ENCODE measurements at regions not wholly inside any gene's neighbourhood (a gene's known extent, or its start where the extent isn't known, plus 50 kb on each side); places are given as distances from the start of the nearest gene placed in this dataset.
"Not testable (repeated sequence)": the region's sequence is repeated elsewhere in the genome, so short reads cannot be mapped to it uniquely, and the experiment has no call there.

DNA sequence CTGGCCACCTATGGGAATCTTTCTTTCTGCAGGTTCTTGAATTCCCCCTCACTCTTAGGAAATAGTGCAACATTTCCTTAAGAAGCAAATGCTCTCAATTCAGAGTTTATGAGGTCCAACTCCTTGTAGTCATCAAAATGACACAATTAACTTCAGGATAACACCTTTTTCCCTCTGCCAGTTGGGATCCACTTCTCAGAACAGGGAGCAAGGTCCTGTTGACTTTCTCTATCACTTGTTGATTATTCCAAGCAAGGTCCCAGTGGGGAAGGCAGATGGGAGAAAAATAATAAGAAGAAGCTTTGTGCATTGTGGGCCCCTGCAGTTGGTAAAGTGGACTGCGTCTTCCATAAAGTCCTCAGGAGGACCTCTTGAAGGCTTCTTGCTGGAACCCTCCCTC is 315.6 kb upstream of the NPSR1 start:
- Histone ChIP-seq H3K27me3 (replicated peaks) (no peaks in the 10 kb centered on the region), H3K27ac (no peak overlapping the region), H3K4me3 (ENCODE audit: low read depth, low read length) (no peak overlapping the region), H3K36me3 (replicated peaks) (no peaks in the 10 kb centered on the region)
- in situ Hi-C loops (cut with HindIII; ENCODE audit: low pct_ligation_motif_present, low sequenced_read_pairs), result no loop called here
- DNase-seq, result no peak
- TF ChIP-seq, protein P1, sequence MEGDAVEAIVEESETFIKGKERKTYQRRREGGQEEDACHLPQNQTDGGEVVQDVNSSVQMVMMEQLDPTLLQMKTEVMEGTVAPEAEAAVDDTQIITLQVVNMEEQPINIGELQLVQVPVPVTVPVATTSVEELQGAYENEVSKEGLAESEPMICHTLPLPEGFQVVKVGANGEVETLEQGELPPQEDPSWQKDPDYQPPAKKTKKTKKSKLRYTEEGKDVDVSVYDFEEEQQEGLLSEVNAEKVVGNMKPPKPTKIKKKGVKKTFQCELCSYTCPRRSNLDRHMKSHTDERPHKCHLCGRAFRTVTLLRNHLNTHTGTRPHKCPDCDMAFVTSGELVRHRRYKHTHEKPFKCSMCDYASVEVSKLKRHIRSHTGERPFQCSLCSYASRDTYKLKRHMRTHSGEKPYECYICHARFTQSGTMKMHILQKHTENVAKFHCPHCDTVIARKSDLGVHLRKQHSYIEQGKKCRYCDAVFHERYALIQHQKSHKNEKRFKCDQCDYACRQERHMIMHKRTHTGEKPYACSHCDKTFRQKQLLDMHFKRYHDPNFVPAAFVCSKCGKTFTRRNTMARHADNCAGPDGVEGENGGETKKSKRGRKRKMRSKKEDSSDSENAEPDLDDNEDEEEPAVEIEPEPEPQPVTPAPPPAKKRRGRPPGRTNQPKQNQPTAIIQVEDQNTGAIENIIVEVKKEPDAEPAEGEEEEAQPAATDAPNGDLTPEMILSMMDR (IDR thresholded peaks at IDR 0.05; ENCODE audit: low read depth, low read length, missing control alignments), result no peak

DNA sequence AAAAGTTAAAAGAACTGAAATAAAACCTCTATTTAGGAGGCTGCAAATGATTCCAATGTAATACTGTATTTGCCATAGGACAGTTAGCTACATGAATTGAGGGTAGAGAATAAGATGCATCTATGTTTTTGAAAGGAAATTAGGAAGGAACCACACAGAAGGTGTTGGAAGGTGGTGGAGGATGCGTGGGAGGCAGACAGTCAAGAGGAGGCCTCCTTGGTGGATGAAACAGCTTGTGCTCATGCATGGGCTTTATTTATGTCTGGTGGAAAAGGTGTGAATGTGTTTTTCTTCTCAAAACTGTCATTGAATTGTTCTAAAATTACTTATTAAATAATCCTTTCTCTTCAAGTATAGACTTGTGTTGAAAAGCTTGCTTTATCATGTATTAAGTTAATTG is 314.4 kb upstream of the NPSR1 start:
- no peaks in the 10 kb centered on the region for H3K36me3 ChIP-seq (replicated peaks)
- no peak overlapping the region for H3K4me3 ChIP-seq (ENCODE audit: low read depth, low read length)
- in situ Hi-C loops (cut with HindIII; ENCODE audit: low pct_ligation_motif_present, low sequenced_read_pairs), result no loop called here
- TF ChIP-seq, protein P1 (IDR thresholded peaks at IDR 0.05; ENCODE audit: low read depth, low read length, missing control alignments), result no peak
- DNase-seq, result no peak
- no peaks in the 10 kb centered on the region for H3K27me3 ChIP-seq (replicated peaks)
- no peak overlapping the region for H3K27ac ChIP-seq

DNA sequence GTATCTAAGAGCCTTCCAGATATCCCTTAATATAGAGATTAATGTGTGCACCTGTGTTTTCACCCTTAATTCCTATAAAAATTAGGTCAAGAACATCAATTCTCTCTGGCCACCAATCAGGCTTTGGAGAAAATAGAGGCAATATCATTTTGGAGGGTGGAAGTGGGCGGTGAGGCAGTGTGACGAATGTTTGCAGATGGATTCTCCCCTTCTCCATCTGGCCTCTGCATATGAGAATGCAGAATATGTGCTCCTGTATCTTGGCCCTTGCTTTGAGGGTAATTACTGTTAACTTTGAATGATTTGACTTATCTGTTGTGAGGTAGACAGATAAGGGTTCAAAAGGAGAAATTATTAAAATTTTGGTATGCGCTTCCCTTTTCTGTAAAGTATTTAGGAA is 304.0 kb upstream of the NPSR1 start:
- TF ChIP-seq, protein P1 (IDR thresholded peaks at IDR 0.05; ENCODE audit: low read depth, low read length, missing control alignments), result no peak

DNA sequence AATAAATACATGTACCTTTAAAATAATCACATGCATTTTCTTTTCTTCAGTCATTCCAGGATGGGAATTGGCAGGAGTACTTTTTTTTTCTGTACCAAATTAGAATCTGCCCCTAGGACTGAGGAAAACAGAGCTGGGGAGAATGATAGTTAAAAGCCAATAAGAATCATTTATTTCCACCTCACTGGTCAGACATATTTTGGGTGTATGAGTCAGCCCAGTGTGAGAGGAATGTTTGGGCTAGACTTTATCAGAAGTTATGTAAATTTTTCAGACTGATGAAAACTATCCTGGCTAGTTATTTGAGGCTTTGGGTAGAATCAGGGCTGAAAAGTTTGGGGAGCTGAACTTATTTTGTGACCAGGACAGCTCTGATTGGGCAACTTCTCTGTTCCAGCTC is 303.1 kb upstream of the NPSR1 start:
- Histone ChIP-seq H3K27ac (no peak overlapping the region), H3K36me3 (replicated peaks) (no peaks in the 10 kb centered on the region), H3K27me3 (replicated peaks) (no peaks in the 10 kb centered on the region), H3K4me3 (ENCODE audit: low read depth, low read length) (no peak overlapping the region)
- in situ Hi-C loops (cut with HindIII; ENCODE audit: low pct_ligation_motif_present, low sequenced_read_pairs), result no loop called here
- DNase-seq, result peak; percentile 36
- TF ChIP-seq, protein P1 (IDR thresholded peaks at IDR 0.05; ENCODE audit: low read depth, low read length, missing control alignments), result no peak

More for the DNA sequence above, 304.0 kb upstream of the NPSR1 start:
- Histone ChIP-seq H3K27ac (no peak overlapping the region), H3K27me3 (replicated peaks) (no peaks in the 10 kb centered on the region), H3K4me3 (ENCODE audit: low read depth, low read length) (no peak overlapping the region), H3K36me3 (replicated peaks) (no peaks in the 10 kb centered on the region)
- no peak for DNase-seq
- in situ Hi-C loops (cut with HindIII; ENCODE audit: low pct_ligation_motif_present, low sequenced_read_pairs), result no loop called here

DNA sequence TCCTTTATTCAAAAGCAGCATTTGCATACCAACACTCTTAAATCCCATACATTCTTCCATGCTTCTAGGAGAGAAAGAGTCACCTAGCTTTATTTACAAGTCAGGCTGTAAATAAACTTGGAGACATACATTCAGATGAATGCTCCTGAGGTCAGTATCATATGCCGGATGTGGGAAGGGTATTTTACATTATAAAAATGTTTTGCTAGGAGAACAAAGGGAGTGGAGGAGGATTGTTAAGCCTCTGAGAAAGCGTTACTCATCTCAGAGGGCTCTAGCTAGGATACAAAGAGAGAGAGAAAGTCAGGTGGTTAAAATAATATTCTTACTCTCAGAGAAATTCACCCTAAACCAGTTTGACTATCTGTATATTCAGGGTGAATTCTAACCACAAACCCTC is 300.9 kb upstream of the NPSR1 start:
- no peak overlapping the region for H3K27ac ChIP-seq
- H3K36me3 ChIP-seq (replicated peaks), result no peaks in the 10 kb centered on the region
- in situ Hi-C loops (cut with HindIII; ENCODE audit: low pct_ligation_motif_present, low sequenced_read_pairs), result no loop called here
- H3K4me3 ChIP-seq (ENCODE audit: low read depth, low read length), result no peak overlapping the region
- TF ChIP-seq, protein P1 (IDR thresholded peaks at IDR 0.05; ENCODE audit: low read depth, low read length, missing control alignments), result no peak
- DNase-seq, result no peak
- no peaks in the 10 kb centered on the region for H3K27me3 ChIP-seq (replicated peaks)

DNA sequence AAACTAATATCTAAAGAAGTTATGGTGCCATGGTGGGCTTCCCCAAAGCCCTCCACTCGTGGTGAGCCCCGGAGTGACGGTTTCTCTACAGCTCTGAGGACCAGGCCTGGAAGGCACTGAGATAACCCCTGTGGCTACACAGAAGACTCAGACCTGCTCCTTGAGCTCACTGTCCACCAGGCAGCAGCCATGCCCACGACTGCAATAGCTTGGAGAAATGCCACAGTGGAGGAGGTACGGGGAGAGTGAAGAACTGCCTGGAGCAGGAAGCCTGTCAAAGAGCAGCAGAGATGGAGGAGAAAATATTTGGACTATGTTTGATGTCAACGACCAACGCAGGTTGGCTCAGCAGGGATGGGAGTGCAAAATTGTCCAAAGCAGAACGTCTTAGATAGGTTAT is 300.1 kb upstream of the NPSR1 start:
- in situ Hi-C loops (cut with HindIII; ENCODE audit: low pct_ligation_motif_present, low sequenced_read_pairs), result no loop called here
- no peaks in the 10 kb centered on the region for H3K36me3 ChIP-seq (replicated peaks)
- DNase-seq, result no peak
- H3K4me3 ChIP-seq (ENCODE audit: low read depth, low read length), result no peak overlapping the region
- H3K27me3 ChIP-seq (replicated peaks), result no peaks in the 10 kb centered on the region
- no peak overlapping the region for H3K27ac ChIP-seq
- TF ChIP-seq, protein P1 (IDR thresholded peaks at IDR 0.05; ENCODE audit: low read depth, low read length, missing control alignments), result no peak

DNA sequence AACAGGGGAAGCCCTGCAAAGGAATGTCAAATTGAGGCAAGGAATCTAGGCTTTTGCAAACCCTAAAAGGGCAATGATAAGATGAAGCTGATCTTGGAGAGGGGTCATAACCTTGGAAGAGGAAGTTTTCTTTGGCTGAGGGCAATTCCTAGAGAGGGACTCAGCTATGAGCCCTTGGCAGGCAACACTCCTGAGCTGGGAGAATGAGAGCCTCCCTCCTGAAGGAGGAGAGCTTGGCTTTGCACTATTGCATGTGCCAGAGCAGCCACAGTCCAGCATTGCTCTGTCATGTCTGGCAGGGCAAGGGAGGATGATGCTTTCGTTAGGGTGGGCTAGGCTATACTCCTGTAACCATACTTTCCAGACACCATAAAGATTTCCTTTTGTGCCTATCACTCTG is 299.4 kb upstream of the NPSR1 start:
- in situ Hi-C loops (cut with HindIII; ENCODE audit: low pct_ligation_motif_present, low sequenced_read_pairs); H3K36me3 ChIP-seq (replicated peaks); H3K4me3 ChIP-seq (ENCODE audit: low read depth, low read length); H3K27ac ChIP-seq; H3K27me3 ChIP-seq (replicated peaks); DNase-seq: not testable (repeated sequence)
